SJCRH30 (cell line): ENCODE measurements at regions not wholly inside any gene's neighbourhood (a gene's known extent, or its start where the extent isn't known, plus 50 kb on each side); places are given as distances from the start of the nearest gene placed in this dataset.

Source experiments
- DNase-seq, 2 experiments: peaks; one replicate each; pipeline ENCODE4 v3.0.0-alpha.2; 2015 to 2020
- H3K27ac ChIP-seq: fragments of 250-450 bp; sonication (Bioruptor Pico); 2 replicates; pipeline ENCODE4 v1.5.1; 2020; ENCODE audit warnings: mild to moderate bottlenecking, moderate library complexity
- H3K27me3 ChIP-seq: fragments of 250-450 bp; sonication (Bioruptor Pico); 2 replicates; pipeline ENCODE4 v1.5.1; 2020; ENCODE audit warnings: mild to moderate bottlenecking, moderate library complexity
- H3K36me3 ChIP-seq: fragments of 250-450 bp; sonication (Bioruptor Pico); 2 replicates; pipeline ENCODE4 v1.5.1; 2020; ENCODE audit warnings: mild to moderate bottlenecking, moderate library complexity
- H3K4me1 ChIP-seq: fragments of 250-450 bp; sonication (Bioruptor Pico); 2 replicates; pipeline ENCODE4 v1.5.1; 2020; ENCODE audit warnings: mild to moderate bottlenecking, moderate library complexity
- H3K4me3 ChIP-seq: fragments of 250-450 bp; sonication (Bioruptor Pico); 2 replicates; pipeline ENCODE4 v1.5.1; 2020; ENCODE audit warnings: mild to moderate bottlenecking, moderate library complexity
- H3K9me3 ChIP-seq: fragments of 250-450 bp; sonication (Bioruptor Pico); replicated peaks from 2 replicates; pipeline ENCODE4 v1.5.1; 2020; ENCODE audit warnings: mild to moderate bottlenecking, moderate library complexity

- no peak for DNase-seq
- no peaks in the 10 kb centered on the region for H3K4me1 ChIP-seq
These were observed 99.3 kb downstream of the CTTN start for GRCh38 chr11:70497536-70498075.

GRCh38 chr11:70498171-70498571, 99.8 kb downstream of the CTTN start:
- Histone ChIP-seq H3K27ac (no peak overlapping the region), H3K9me3 (no peaks in the 10 kb centered on the region), H3K4me1 (no peaks in the 10 kb centered on the region), H3K36me3 (no peaks in the 10 kb centered on the region), H3K27me3 (peaks cover 13% of the 10 kb centered on the region), H3K4me3 (no peak overlapping the region)
- no peak for DNase-seq

More at GRCh38 chr11:70497536-70498075, 99.3 kb downstream of the CTTN start:
- no peaks in the 10 kb centered on the region for H3K9me3 ChIP-seq
- H3K4me3 ChIP-seq: no peak overlapping the region
- no peak overlapping the region for H3K27ac ChIP-seq
- peaks cover 13% of the 10 kb centered on the region for H3K27me3 ChIP-seq
- H3K36me3 ChIP-seq: no peaks in the 10 kb centered on the region

GRCh38 chr11:70498976-70499801, 100.9 kb downstream of the CTTN start:
- no peaks in the 10 kb centered on the region for H3K36me3 ChIP-seq
- H3K4me1 ChIP-seq: no peaks in the 10 kb centered on the region
- no peak overlapping the region for H3K4me3 ChIP-seq
- DNase-seq: no peak
- H3K27me3 ChIP-seq: peaks cover 13% of the 10 kb centered on the region
- no peak overlapping the region for H3K27ac ChIP-seq
- no peaks in the 10 kb centered on the region for H3K9me3 ChIP-seq

- Histone ChIP-seq H3K27me3 (peaks cover 13% of the 10 kb centered on the region), H3K4me3 (no peak overlapping the region), H3K4me1 (no peaks in the 10 kb centered on the region), H3K9me3 (no peaks in the 10 kb centered on the region), H3K36me3 (no peaks in the 10 kb centered on the region), H3K27ac (no peak overlapping the region)
- no peak for DNase-seq
These were observed 101.9 kb downstream of the CTTN start for GRCh38 chr11:70500076-70500847.

- DNase-seq: no peak
- Histone ChIP-seq H3K4me3 (no peak overlapping the region), H3K36me3 (no peaks in the 10 kb centered on the region), H3K27ac (no peak overlapping the region), H3K9me3 (no peaks in the 10 kb centered on the region), H3K27me3 (peaks cover 13% of the 10 kb centered on the region), H3K4me1 (no peaks in the 10 kb centered on the region)
These were observed 102.9 kb downstream of the CTTN start for GRCh38 chr11:70501051-70501901.

- no peak for DNase-seq
- Histone ChIP-seq H3K27ac (no peak overlapping the region), H3K27me3 (peaks cover 8% of the 10 kb centered on the region), H3K9me3 (no peaks in the 10 kb centered on the region), H3K4me1 (no peaks in the 10 kb centered on the region), H3K4me3 (no peak overlapping the region), H3K36me3 (no peaks in the 10 kb centered on the region)
These were observed 103.7 kb downstream of the CTTN start for GRCh38 chr11:70501933-70502540.

- DNase-seq: no peak
- Histone ChIP-seq H3K9me3 (no peaks in the 10 kb centered on the region), H3K27me3 (peaks cover 7% of the 10 kb centered on the region), H3K4me3 (no peak overlapping the region), H3K27ac (no peak overlapping the region), H3K36me3 (no peaks in the 10 kb centered on the region), H3K4me1 (peaks cover 3% of the 10 kb centered on the region; the same call in 1 of the 2 replicates)
These were observed 104.5 kb downstream of the CTTN start for GRCh38 chr11:70502677-70503467.

GRCh38 chr11:70503468-70504221, 105.3 kb downstream of the CTTN start:
- no peak overlapping the region for H3K27ac ChIP-seq
- H3K27me3 ChIP-seq: peaks cover 4% of the 10 kb centered on the region
- DNase-seq: no peak
- no peaks in the 10 kb centered on the region for H3K36me3 ChIP-seq
- no peaks in the 10 kb centered on the region for H3K9me3 ChIP-seq
- no peak overlapping the region for H3K4me3 ChIP-seq
- H3K4me1 ChIP-seq: peaks cover 3% of the 10 kb centered on the region; the same call in 1 of the 2 replicates

GRCh38 chr11:70504246-70505020, 106.1 kb downstream of the CTTN start:
- H3K27ac ChIP-seq: no peak overlapping the region
- peaks cover 3% of the 10 kb centered on the region; the same call in 1 of the 2 replicates for H3K4me1 ChIP-seq
- DNase-seq: no peak
- H3K36me3 ChIP-seq: no peaks in the 10 kb centered on the region
- no peaks in the 10 kb centered on the region; the same call in 1 of the 2 replicates for H3K27me3 ChIP-seq
- no peak overlapping the region for H3K4me3 ChIP-seq
- H3K9me3 ChIP-seq: no peaks in the 10 kb centered on the region

GRCh38 chr11:70505331-70505731, 107.0 kb downstream of the CTTN start:
- Histone ChIP-seq H3K4me1 (peaks cover 3% of the 10 kb centered on the region; the same call in 1 of the 2 replicates), H3K4me3 (no peak overlapping the region)
- no peak for DNase-seq

GRCh38 chr11:70505761-70506657, 107.7 kb downstream of the CTTN start:
- peaks cover 3% of the 10 kb centered on the region; the same call in 1 of the 2 replicates for H3K4me1 ChIP-seq
- H3K27me3 ChIP-seq: no peaks in the 10 kb centered on the region; the same call in 1 of the 2 replicates
- no peak overlapping the region for H3K4me3 ChIP-seq
- H3K27ac ChIP-seq: no peak overlapping the region
- no peak for DNase-seq
- H3K36me3 ChIP-seq: no peaks in the 10 kb centered on the region
- no peaks in the 10 kb centered on the region for H3K9me3 ChIP-seq

More at GRCh38 chr11:70505331-70505731, 107.0 kb downstream of the CTTN start:
- Histone ChIP-seq H3K36me3 (no peaks in the 10 kb centered on the region), H3K9me3 (no peaks in the 10 kb centered on the region), H3K27ac (no peak overlapping the region), H3K27me3 (no peaks in the 10 kb centered on the region; the same call in 1 of the 2 replicates)
